GM19328 (cell line): ENCODE measurements at regions not wholly inside any gene's neighbourhood (a gene's known extent, or its start where the extent isn't known, plus 50 kb on each side); places are given as distances from the start of the nearest gene placed in this dataset.

Experiments
- ATAC-seq: cut with Tn5 transposase; IDR thresholded peaks from one replicate; pipeline ENCODE4 v1.9.1; 2021; ENCODE audit warnings: mild to moderate bottlenecking, moderate library complexity; ENCODE audit not compliant: unreplicated experiment

GRCh38 chr3:132267391-132267993 lies 49.7 kb upstream of the ACP3 start:
- ATAC-seq: no peak
